IPS DF 6.9 (cell line): ENCODE measurements at regions not wholly inside any gene's neighbourhood (a gene's known extent, or its start where the extent isn't known, plus 50 kb on each side); places are given as distances from the start of the nearest gene placed in this dataset.
"Not testable (repeated sequence)": the region's sequence is repeated elsewhere in the genome, so short reads cannot be mapped to it uniquely, and the experiment has no call there.

Source experiments
- DNase-seq: peaks from one replicate; pipeline ENCODE4 v3.0.0-alpha.2; 2013; ENCODE audit warnings: low read depth, low spot score
- H3K27ac ChIP-seq: one replicate; pipeline ENCODE4 v1.5.1; 2013; ENCODE audit warnings: low read length, control low read depth
- H3K27me3 ChIP-seq: 2 replicates; pipeline ENCODE4 v1.6.1; 2013; ENCODE audit warnings: mild to moderate bottlenecking, low read length; ENCODE audit not compliant: control insufficient read depth, insufficient read depth
- H3K36me3 ChIP-seq: 2 replicates; pipeline ENCODE4 v1.6.1; 2013; ENCODE audit warnings: low read length; ENCODE audit not compliant: control insufficient read depth, insufficient read depth
- H3K4me1 ChIP-seq: 2 replicates; pipeline ENCODE4 v1.6.1; 2013; ENCODE audit warnings: low read length; ENCODE audit not compliant: control insufficient read depth, insufficient read depth
- H3K4me3 ChIP-seq: 2 replicates; pipeline ENCODE4 v1.5.1; 2013; ENCODE audit warnings: mild to moderate bottlenecking, low read length
- H3K9me3 ChIP-seq: 2 replicates; pipeline ENCODE4 v1.6.1; 2013; ENCODE audit warnings: low read length, inconsistent platforms; ENCODE audit not compliant: control insufficient read depth, insufficient read depth
- WGBS: extraction: QIAGEN DNeasy Blood & Tissue Kit; methylation state at CpG from one replicate; pipeline ENCODE4 v1.1.7; 2013; ENCODE audit warnings: mixed read lengths, missing lambda C conversion rate; ENCODE audit not compliant: insufficient read length, insufficient coverage; 5-methylcytosine and 5-hydroxymethylcytosine counted together

- not testable (repeated sequence) for H3K4me3 ChIP-seq, H3K27ac ChIP-seq, H3K36me3 ChIP-seq, H3K9me3 ChIP-seq, H3K4me1 ChIP-seq, H3K27me3 ChIP-seq, DNase-seq
- no CpG with 5 or more reads among the region's 33 CpGs for WGBS
Measured at GRCh38 chr21:5013455-5014304, 5507.7 kb upstream of the TPTE start.

GRCh38 chr21:5015187-5015586, 5506.2 kb upstream of the TPTE start:
- not testable (repeated sequence) for H3K27ac ChIP-seq, H3K9me3 ChIP-seq, H3K4me1 ChIP-seq, H3K4me3 ChIP-seq, H3K36me3 ChIP-seq, H3K27me3 ChIP-seq, DNase-seq
- no CpG with 5 or more reads among the region's 17 CpGs for WGBS

- WGBS, result no CpG with 5 or more reads among the region's 15 CpGs
- not testable (repeated sequence) for H3K27ac ChIP-seq, H3K27me3 ChIP-seq, H3K9me3 ChIP-seq, H3K4me1 ChIP-seq, H3K4me3 ChIP-seq, H3K36me3 ChIP-seq, DNase-seq
Measured at GRCh38 chr21:5019120-5019519, 5502.3 kb upstream of the TPTE start.

- H3K36me3 ChIP-seq, H3K4me3 ChIP-seq, H3K27ac ChIP-seq, H3K9me3 ChIP-seq, H3K4me1 ChIP-seq, H3K27me3 ChIP-seq, DNase-seq: not testable (repeated sequence)
- no CpG with 5 or more reads among the region's 27 CpGs for WGBS
Measured at GRCh38 chr21:5021815-5022214, 5499.6 kb upstream of the TPTE start.

GRCh38 chr21:5022254-5022653, 5499.1 kb upstream of the TPTE start:
- no CpG with 5 or more reads among the region's 52 CpGs for WGBS
- H3K4me3 ChIP-seq, H3K9me3 ChIP-seq, H3K4me1 ChIP-seq, DNase-seq, H3K36me3 ChIP-seq, H3K27ac ChIP-seq, H3K27me3 ChIP-seq: not testable (repeated sequence)

GRCh38 chr21:5022748-5023147, 5498.6 kb upstream of the TPTE start:
- not testable (repeated sequence) for H3K36me3 ChIP-seq, DNase-seq, H3K27me3 ChIP-seq, H3K27ac ChIP-seq, H3K4me1 ChIP-seq, H3K4me3 ChIP-seq, H3K9me3 ChIP-seq
- WGBS, result no CpG with 5 or more reads among the region's 45 CpGs

- H3K4me1 ChIP-seq, H3K4me3 ChIP-seq, H3K27me3 ChIP-seq, DNase-seq, H3K9me3 ChIP-seq, H3K27ac ChIP-seq, H3K36me3 ChIP-seq: not testable (repeated sequence)
- WGBS, result no CpG with 5 or more reads among the region's 14 CpGs
Measured at GRCh38 chr21:5035147-5035546, 5486.2 kb upstream of the TPTE start.

- not testable (repeated sequence) for H3K9me3 ChIP-seq, DNase-seq, H3K36me3 ChIP-seq, H3K4me1 ChIP-seq, H3K27ac ChIP-seq, H3K27me3 ChIP-seq, H3K4me3 ChIP-seq
- no CpG with 5 or more reads among the region's 9 CpGs for WGBS
Measured at GRCh38 chr21:5035587-5035986, 5485.8 kb upstream of the TPTE start.

- WGBS, result no CpG with 5 or more reads among the region's 15 CpGs
- not testable (repeated sequence) for H3K4me1 ChIP-seq, H3K9me3 ChIP-seq, H3K36me3 ChIP-seq, H3K27me3 ChIP-seq, DNase-seq, H3K27ac ChIP-seq, H3K4me3 ChIP-seq
Measured at GRCh38 chr21:5037606-5038331, 5483.6 kb upstream of the TPTE start.

- WGBS, result no CpG with 5 or more reads among the region's 5 CpGs
- not testable (repeated sequence) for H3K36me3 ChIP-seq, H3K4me1 ChIP-seq, H3K4me3 ChIP-seq, DNase-seq, H3K27me3 ChIP-seq, H3K9me3 ChIP-seq, H3K27ac ChIP-seq
Measured at GRCh38 chr21:5039926-5040325, 5481.5 kb upstream of the TPTE start.

- not testable (repeated sequence) for H3K27ac ChIP-seq, H3K4me1 ChIP-seq, H3K36me3 ChIP-seq, H3K27me3 ChIP-seq, H3K9me3 ChIP-seq, DNase-seq, H3K4me3 ChIP-seq
- WGBS, result no CpG with 5 or more reads among the region's 17 CpGs
Measured at GRCh38 chr21:5042583-5042982, 5478.8 kb upstream of the TPTE start.
